ENCODE measurements at regions not wholly inside any gene's neighbourhood (a gene's known extent, or its start where the extent isn't known, plus 50 kb on each side); places are given as distances from the start of the nearest gene placed in this dataset.
"Not testable (repeated sequence)": the region's sequence is repeated elsewhere in the genome, so short reads cannot be mapped to it uniquely, and the experiment has no call there.

DNA sequence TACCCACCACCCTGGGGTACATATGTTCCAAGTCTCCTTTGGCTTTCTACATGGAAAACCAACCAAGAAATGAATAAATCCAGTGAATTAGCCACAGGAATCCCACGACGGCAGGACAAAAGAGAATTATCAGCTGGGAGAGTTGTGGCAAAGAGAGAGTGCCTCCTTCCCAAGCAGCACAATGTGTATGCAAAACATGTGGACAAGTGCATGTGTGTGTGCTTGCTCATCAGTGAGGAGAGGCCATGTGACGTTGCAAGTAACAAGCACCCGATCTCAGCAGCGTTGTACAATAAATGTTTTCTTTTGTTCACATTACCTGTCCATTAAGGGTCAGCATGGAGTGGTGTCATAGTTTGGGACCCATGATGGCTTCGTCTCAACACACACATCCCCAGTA is 50.0 kb upstream of the EMX2 start:
- peaks cover 4% of the 10 kb centered on the region for H3K4me1 ChIP-seq (ENCODE audit: control insufficient read depth, insufficient read depth, low read length)
- H3K4me3 ChIP-seq (ENCODE audit: low read depth, low read length): no peak overlapping the region
- H3K36me3 ChIP-seq (ENCODE audit: control insufficient read depth, insufficient read depth, low read length): no peaks in the 10 kb centered on the region
- no peaks in the 10 kb centered on the region for H3K9me3 ChIP-seq (ENCODE audit: control insufficient read depth, insufficient read depth, low read length)
- no peak for DNase-seq (ENCODE audit: low read depth in 4 of 6, low spot score in 6 of 6)
- no CpG with 5 or more reads among the region's 6 CpGs for WGBS (ENCODE audit: insufficient coverage)
- peaks cover 8% of the 10 kb centered on the region for H3K27me3 ChIP-seq (ENCODE audit: control insufficient read depth, insufficient read depth, low read length)
- H3K27ac ChIP-seq (ENCODE audit: low read depth, low read length): no peak overlapping the region

- WGBS (ENCODE audit: insufficient coverage): 72% methylated on average over 2 of the region's 7 CpGs
- Histone ChIP-seq H3K4me3 (ENCODE audit: low read depth, low read length) (no peak overlapping the region), H3K4me1 (ENCODE audit: control insufficient read depth, insufficient read depth, low read length) (no peaks in the 10 kb centered on the region), H3K27ac (ENCODE audit: low read depth, low read length) (no peak overlapping the region), H3K36me3 (ENCODE audit: control insufficient read depth, insufficient read depth, low read length) (no peaks in the 10 kb centered on the region), H3K27me3 (ENCODE audit: control insufficient read depth, insufficient read depth, low read length) (peaks cover 6% of the 10 kb centered on the region), H3K9me3 (ENCODE audit: control insufficient read depth, insufficient read depth, low read length) (no peaks in the 10 kb centered on the region)
- no peak for DNase-seq (ENCODE audit: low read depth in 4 of 6, low spot score in 6 of 6)
Measured at GRCh38 chr10:117488004-117488403, 54.5 kb upstream of the EMX2 start.

- peak in 1 of 6 donors; percentile 38 for DNase-seq (ENCODE audit: low read depth in 4 of 6, low spot score in 6 of 6)
- Histone ChIP-seq H3K4me1 (ENCODE audit: control insufficient read depth, insufficient read depth, low read length) (no peaks in the 10 kb centered on the region), H3K36me3 (ENCODE audit: control insufficient read depth, insufficient read depth, low read length) (no peaks in the 10 kb centered on the region), H3K4me3 (ENCODE audit: low read depth, low read length) (no peak overlapping the region), H3K27ac (ENCODE audit: low read depth, low read length) (no peak overlapping the region), H3K9me3 (ENCODE audit: control insufficient read depth, insufficient read depth, low read length) (no peaks in the 10 kb centered on the region), H3K27me3 (ENCODE audit: control insufficient read depth, insufficient read depth, low read length) (no peaks in the 10 kb centered on the region)
- no CpG with 5 or more reads among the region's 4 CpGs for WGBS (ENCODE audit: insufficient coverage)
Measured at GRCh38 chr10:117486606-117487005, 55.9 kb upstream of the EMX2 start.

GRCh38 chr10:117483056-117483590 is 59.4 kb upstream of the EMX2 start:
- Histone ChIP-seq H3K36me3 (ENCODE audit: control insufficient read depth, insufficient read depth, low read length) (no peaks in the 10 kb centered on the region), H3K9me3 (ENCODE audit: control insufficient read depth, insufficient read depth, low read length) (no peaks in the 10 kb centered on the region), H3K27me3 (ENCODE audit: control insufficient read depth, insufficient read depth, low read length) (no peaks in the 10 kb centered on the region), H3K4me1 (ENCODE audit: control insufficient read depth, insufficient read depth, low read length) (no peaks in the 10 kb centered on the region), H3K27ac (ENCODE audit: low read depth, low read length) (no peak overlapping the region), H3K4me3 (ENCODE audit: low read depth, low read length) (no peak overlapping the region)
- DNase-seq (ENCODE audit: low read depth in 4 of 6, low spot score in 6 of 6): peak in 1 of 6 donors; percentile 45
- 79% methylated on average over 3 of the region's 5 CpGs for WGBS (ENCODE audit: insufficient coverage)

DNA sequence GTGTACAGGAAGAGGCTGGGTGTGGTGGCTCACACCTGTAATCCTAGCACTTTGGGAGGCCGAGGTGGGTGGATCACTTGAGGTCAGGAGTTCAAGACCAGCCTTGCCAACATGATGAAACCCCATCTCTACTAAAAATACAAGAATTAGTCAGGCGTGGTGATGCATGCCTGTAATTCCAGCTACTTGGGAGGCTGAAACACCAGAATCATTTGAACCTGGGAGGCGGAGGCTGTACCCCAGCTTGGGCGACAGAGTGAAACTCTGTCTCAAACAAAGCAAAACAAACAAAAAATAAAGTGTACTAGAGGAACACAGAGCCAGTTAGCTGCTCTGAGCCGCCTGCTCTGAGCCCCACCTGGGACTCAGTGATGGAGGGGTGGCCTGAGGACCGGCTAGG is 61.5 kb upstream of the EMX2 start:
- 89% methylated on average over 1 of the region's 6 CpGs for WGBS (ENCODE audit: insufficient coverage)
- H3K4me1 ChIP-seq (ENCODE audit: control insufficient read depth, insufficient read depth, low read length); DNase-seq (ENCODE audit: low read depth in 4 of 6, low spot score in 6 of 6); H3K27ac ChIP-seq (ENCODE audit: low read depth, low read length); H3K27me3 ChIP-seq (ENCODE audit: control insufficient read depth, insufficient read depth, low read length); H3K36me3 ChIP-seq (ENCODE audit: control insufficient read depth, insufficient read depth, low read length); H3K9me3 ChIP-seq (ENCODE audit: control insufficient read depth, insufficient read depth, low read length); H3K4me3 ChIP-seq (ENCODE audit: low read depth, low read length): not testable (repeated sequence)

DNA sequence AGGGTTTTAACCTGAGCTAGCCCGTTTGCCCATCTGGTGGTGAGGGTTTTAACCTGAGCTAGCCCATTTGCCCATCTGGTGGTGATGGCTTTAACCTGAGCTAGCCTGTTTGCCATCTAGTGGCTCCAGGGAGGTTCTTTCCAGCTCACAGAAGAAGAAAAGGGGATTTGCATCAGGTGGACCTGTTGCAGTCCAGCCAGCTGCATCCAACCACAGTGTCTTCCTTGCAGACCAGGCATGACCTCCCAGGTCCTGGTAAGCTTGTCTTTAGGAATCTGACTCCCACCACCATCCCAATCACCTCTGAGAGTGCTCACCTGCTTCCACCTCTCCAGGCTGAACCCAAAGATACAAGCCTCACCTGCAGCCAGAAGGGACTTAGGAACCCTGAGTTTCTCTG is 62.4 kb upstream of the EMX2 start:
- Histone ChIP-seq H3K27ac (ENCODE audit: low read depth, low read length) (no peak overlapping the region), H3K36me3 (ENCODE audit: control insufficient read depth, insufficient read depth, low read length) (no peaks in the 10 kb centered on the region), H3K4me3 (ENCODE audit: low read depth, low read length) (no peak overlapping the region), H3K4me1 (ENCODE audit: control insufficient read depth, insufficient read depth, low read length) (no peaks in the 10 kb centered on the region), H3K27me3 (ENCODE audit: control insufficient read depth, insufficient read depth, low read length) (no peaks in the 10 kb centered on the region), H3K9me3 (ENCODE audit: control insufficient read depth, insufficient read depth, low read length) (no peaks in the 10 kb centered on the region)
- DNase-seq (ENCODE audit: low read depth in 4 of 6, low spot score in 6 of 6): no peak
- 90% methylated on average over 1 of the region's 1 CpG for WGBS (ENCODE audit: insufficient coverage)

DNA sequence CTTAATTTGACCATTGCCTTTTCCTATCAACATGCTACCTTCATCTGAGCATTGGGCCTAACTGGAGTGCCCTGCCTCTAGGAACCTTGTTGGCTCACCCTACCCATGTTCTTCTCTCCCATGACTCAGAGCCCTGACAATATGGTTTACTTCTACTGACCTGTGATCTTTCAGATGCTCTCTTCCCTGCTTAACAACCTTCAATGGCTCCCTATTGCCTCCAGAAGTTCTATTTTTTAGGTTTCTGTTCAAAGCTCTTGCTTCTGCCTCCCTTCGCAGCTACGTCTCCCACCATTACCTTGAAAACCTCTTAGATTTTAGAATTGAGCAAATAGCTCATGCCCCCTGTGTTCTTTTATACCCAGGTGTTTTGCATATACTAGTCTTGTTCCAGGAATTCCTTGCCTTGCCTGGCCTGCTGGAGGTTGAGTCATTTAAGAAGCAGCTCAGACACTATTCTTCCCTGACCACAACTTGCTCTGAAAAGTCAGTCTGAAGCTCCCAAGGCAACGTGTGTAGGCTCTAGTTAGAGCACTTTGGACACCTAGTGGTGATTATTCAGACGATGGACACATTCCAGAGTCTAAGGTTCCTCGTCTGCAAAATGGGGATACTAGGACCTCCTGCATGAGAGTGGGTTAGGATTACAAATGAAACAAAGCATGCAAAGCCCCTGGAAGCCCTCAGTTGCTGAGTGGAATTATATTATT is 64.4 kb upstream of the EMX2 start:
- DNase-seq (ENCODE audit: low read depth in 4 of 6, low spot score in 6 of 6): no peak
- Histone ChIP-seq H3K4me3 (ENCODE audit: low read depth, low read length) (no peak overlapping the region), H3K4me1 (ENCODE audit: control insufficient read depth, insufficient read depth, low read length) (no peaks in the 10 kb centered on the region), H3K36me3 (ENCODE audit: control insufficient read depth, insufficient read depth, low read length) (no peaks in the 10 kb centered on the region), H3K27me3 (ENCODE audit: control insufficient read depth, insufficient read depth, low read length) (no peaks in the 10 kb centered on the region), H3K9me3 (ENCODE audit: control insufficient read depth, insufficient read depth, low read length) (no peaks in the 10 kb centered on the region), H3K27ac (ENCODE audit: low read depth, low read length) (no peak overlapping the region)
- 48% methylated on average over 4 of the region's 5 CpGs for WGBS (ENCODE audit: insufficient coverage)

- H3K27ac ChIP-seq (ENCODE audit: low read depth, low read length): no peak overlapping the region
Measured at GRCh38 chr10:117477211-117477947, 65.2 kb upstream of the EMX2 start.

DNA sequence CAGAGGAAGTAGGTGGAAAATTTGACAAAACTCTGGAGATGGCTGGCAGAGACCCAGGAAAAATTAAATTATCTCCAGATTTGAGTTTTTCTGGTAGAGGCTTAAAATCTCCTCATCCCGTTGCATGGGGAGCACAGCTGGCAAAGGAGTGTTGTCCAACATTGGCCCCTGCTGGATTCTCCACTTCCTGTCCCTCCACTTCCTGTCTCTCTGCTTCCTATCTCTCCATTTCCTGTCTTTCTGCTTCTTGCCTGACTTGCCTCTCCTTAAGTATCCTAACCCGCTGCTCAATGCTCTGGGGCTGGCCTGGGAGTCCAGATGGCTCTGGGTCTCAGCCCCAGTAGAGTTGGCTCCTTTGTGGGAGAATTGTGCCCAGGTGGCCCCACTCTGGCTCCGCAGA is 65.8 kb upstream of the EMX2 start:
- H3K27me3 ChIP-seq (ENCODE audit: control insufficient read depth, insufficient read depth, low read length): no peaks in the 10 kb centered on the region
- DNase-seq (ENCODE audit: low read depth in 4 of 6, low spot score in 6 of 6): no peak
- no peaks in the 10 kb centered on the region for H3K4me1 ChIP-seq (ENCODE audit: control insufficient read depth, insufficient read depth, low read length)
- no peak overlapping the region for H3K4me3 ChIP-seq (ENCODE audit: low read depth, low read length)
- no peaks in the 10 kb centered on the region for H3K9me3 ChIP-seq (ENCODE audit: control insufficient read depth, insufficient read depth, low read length)
- WGBS (ENCODE audit: insufficient coverage): 76% methylated on average over 2 of the region's 3 CpGs
- no peak overlapping the region for H3K27ac ChIP-seq (ENCODE audit: low read depth, low read length)
- H3K36me3 ChIP-seq (ENCODE audit: control insufficient read depth, insufficient read depth, low read length): no peaks in the 10 kb centered on the region

More at GRCh38 chr10:117477211-117477947, 65.2 kb upstream of the EMX2 start:
- no peak for DNase-seq (ENCODE audit: low read depth in 4 of 6, low spot score in 6 of 6)
- no peak overlapping the region for H3K4me3 ChIP-seq (ENCODE audit: low read depth, low read length)
- no peaks in the 10 kb centered on the region for H3K9me3 ChIP-seq (ENCODE audit: control insufficient read depth, insufficient read depth, low read length)
- no peaks in the 10 kb centered on the region for H3K27me3 ChIP-seq (ENCODE audit: control insufficient read depth, insufficient read depth, low read length)
- H3K36me3 ChIP-seq (ENCODE audit: control insufficient read depth, insufficient read depth, low read length): no peaks in the 10 kb centered on the region
- no peaks in the 10 kb centered on the region for H3K4me1 ChIP-seq (ENCODE audit: control insufficient read depth, insufficient read depth, low read length)
- 78% methylated on average over 2 of the region's 2 CpGs for WGBS (ENCODE audit: insufficient coverage)

DNA sequence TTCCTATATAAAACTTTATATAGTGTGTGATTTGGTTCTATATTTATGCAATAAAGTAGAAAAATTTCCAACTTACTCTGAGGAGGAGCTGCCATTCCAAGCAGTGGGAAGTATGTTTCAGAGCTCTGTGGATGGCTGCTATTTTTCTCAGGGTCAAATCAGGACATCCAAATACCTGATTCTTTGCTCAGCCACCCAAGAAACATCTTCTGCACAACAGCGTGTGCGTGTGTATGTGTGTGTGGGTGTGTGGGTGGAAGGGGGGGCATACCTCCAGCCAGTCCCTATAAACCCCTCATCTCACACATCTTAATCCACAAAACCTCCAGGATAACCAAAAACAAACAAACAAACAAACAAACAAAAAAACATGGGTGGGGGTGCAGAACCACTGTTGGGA is 66.3 kb upstream of the EMX2 start:
- Histone ChIP-seq H3K27me3 (ENCODE audit: control insufficient read depth, insufficient read depth, low read length) (no peaks in the 10 kb centered on the region), H3K9me3 (ENCODE audit: control insufficient read depth, insufficient read depth, low read length) (no peaks in the 10 kb centered on the region), H3K27ac (ENCODE audit: low read depth, low read length) (no peak overlapping the region), H3K4me1 (ENCODE audit: control insufficient read depth, insufficient read depth, low read length) (no peaks in the 10 kb centered on the region), H3K4me3 (ENCODE audit: low read depth, low read length) (no peak overlapping the region), H3K36me3 (ENCODE audit: control insufficient read depth, insufficient read depth, low read length) (no peaks in the 10 kb centered on the region)
- no peak for DNase-seq (ENCODE audit: low read depth in 4 of 6, low spot score in 6 of 6)
- WGBS (ENCODE audit: insufficient coverage): no CpG with 5 or more reads among the region's 2 CpGs

Data from spinal cord (tissue), 9 donors.